Osteoblast (primary cell): ENCODE measurements at regions not wholly inside any gene's neighbourhood (a gene's known extent, or its start where the extent isn't known, plus 50 kb on each side); places are given as distances from the start of the nearest gene placed in this dataset.

Experiments used
- DNase-seq: peaks from one replicate; pipeline ENCODE4 v3.0.0; 2011; ENCODE audit warnings: low spot score, mixed read lengths; ENCODE audit not compliant: insufficient read length; ENCODE audit errors: missing footprints
- H2AFZ ChIP-seq: 2 replicates; pipeline ENCODE4 v1.6.0; 2011; ENCODE audit warnings: mild to moderate bottlenecking, low read length
- H3K27ac ChIP-seq: 2 replicates; pipeline ENCODE4 v1.5.1; 2011; ENCODE audit warnings: mild to moderate bottlenecking, low read depth, low read length, moderate library complexity
- H3K27me3 ChIP-seq: 2 replicates; pipeline ENCODE4 v1.6.0; 2012; ENCODE audit warnings: mild to moderate bottlenecking, control low read depth, inconsistent platforms, low read length, moderate library complexity; ENCODE audit not compliant: insufficient read depth
- H3K36me3 ChIP-seq: 2 replicates; pipeline ENCODE4 v1.5.1; 2011; ENCODE audit warnings: mild to moderate bottlenecking, low read length, control low read depth, moderate library complexity; ENCODE audit not compliant: insufficient read depth
- H3K4me1 ChIP-seq: 2 replicates; pipeline ENCODE4 v1.5.1; 2011; ENCODE audit warnings: mild to moderate bottlenecking, low read length, control low read depth, moderate library complexity; ENCODE audit not compliant: insufficient read depth
- H3K4me2 ChIP-seq: 2 replicates; pipeline ENCODE4 v1.6.0; 2011; ENCODE audit warnings: mild to moderate bottlenecking, low read length; ENCODE audit not compliant: insufficient read depth
- H3K4me3 ChIP-seq: fragments of 200-600 bp; sonication (generic); 3 replicates; pipeline ENCODE4 v1.5.1; 2012; ENCODE audit warnings: mild to moderate bottlenecking, low read length, inconsistent platforms; ENCODE audit not compliant: insufficient read depth
- H3K79me2 ChIP-seq: 2 replicates; pipeline ENCODE4 v1.6.0; 2012; ENCODE audit warnings: mild to moderate bottlenecking, low read length, control low read depth, inconsistent platforms; ENCODE audit not compliant: insufficient read depth
- H3K9me3 ChIP-seq: 2 replicates; pipeline ENCODE4 v1.5.1; 2011; ENCODE audit warnings: low read depth, low read length, control low read depth
- H4K20me1 ChIP-seq: 2 replicates; pipeline ENCODE4 v1.6.0; 2012; ENCODE audit warnings: mild to moderate bottlenecking, low read length, control low read depth; ENCODE audit not compliant: insufficient read depth
- TF ChIP-seq, protein P1 (sequence below): IDR thresholded peaks from 2 replicates; pipeline ENCODE4 v1.5.1; 2011; ENCODE audit warnings: mild to moderate bottlenecking, low read depth, low read length, moderate library complexity; ENCODE audit errors: extremely low read depth

DNA sequence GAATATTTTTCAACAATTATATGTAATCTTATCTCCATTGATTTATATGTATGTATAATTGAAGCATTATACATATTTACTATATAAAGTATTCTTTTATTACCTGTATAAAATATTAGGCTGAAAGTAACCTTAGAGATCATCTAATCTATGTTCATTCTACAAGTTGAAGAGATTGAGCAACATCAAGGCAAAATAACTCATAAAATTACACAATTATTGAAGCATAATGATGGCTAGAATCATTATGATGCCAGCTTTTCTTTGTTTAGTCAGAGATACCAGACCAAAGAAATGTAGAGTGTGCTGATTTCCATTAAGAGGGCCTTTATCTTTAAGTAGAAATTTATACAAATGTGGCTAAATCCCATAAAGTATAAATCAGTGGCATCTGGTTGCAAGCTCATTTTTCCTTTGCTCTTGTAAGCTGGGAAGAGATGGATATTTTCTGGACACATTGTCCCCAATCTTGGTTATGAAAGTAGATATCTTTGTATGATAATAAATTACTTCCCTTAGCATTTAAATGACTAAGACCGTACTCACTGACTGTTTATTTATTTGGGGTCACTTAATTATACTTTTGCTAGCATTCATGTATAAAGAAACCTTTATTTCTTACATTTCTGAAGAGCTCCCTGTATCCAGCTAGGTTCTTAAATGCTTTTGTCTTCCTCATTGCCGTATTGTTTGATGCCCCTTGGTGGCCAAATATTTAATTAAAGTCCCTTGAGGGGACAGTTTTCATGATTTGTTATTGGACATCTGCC lies 339.8 kb downstream of the PCDH7 start:
- no peaks in the 10 kb centered on the region for H3K9me3 ChIP-seq
- H3K4me2 ChIP-seq = no peak overlapping the region
- no peaks in the 10 kb centered on the region for H3K36me3 ChIP-seq
- H2AFZ ChIP-seq = no peak overlapping the region
- H3K4me1 ChIP-seq = no peaks in the 10 kb centered on the region
- no peak for DNase-seq
- H4K20me1 ChIP-seq = no peaks in the 10 kb centered on the region
- H3K27ac ChIP-seq = no peak overlapping the region
- no peaks in the 10 kb centered on the region for H3K79me2 ChIP-seq
- no peaks in the 10 kb centered on the region for H3K27me3 ChIP-seq
- H3K4me3 ChIP-seq = no peak overlapping the region
- TF ChIP-seq, protein P1, sequence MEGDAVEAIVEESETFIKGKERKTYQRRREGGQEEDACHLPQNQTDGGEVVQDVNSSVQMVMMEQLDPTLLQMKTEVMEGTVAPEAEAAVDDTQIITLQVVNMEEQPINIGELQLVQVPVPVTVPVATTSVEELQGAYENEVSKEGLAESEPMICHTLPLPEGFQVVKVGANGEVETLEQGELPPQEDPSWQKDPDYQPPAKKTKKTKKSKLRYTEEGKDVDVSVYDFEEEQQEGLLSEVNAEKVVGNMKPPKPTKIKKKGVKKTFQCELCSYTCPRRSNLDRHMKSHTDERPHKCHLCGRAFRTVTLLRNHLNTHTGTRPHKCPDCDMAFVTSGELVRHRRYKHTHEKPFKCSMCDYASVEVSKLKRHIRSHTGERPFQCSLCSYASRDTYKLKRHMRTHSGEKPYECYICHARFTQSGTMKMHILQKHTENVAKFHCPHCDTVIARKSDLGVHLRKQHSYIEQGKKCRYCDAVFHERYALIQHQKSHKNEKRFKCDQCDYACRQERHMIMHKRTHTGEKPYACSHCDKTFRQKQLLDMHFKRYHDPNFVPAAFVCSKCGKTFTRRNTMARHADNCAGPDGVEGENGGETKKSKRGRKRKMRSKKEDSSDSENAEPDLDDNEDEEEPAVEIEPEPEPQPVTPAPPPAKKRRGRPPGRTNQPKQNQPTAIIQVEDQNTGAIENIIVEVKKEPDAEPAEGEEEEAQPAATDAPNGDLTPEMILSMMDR = no peak

GRCh38 chr4:31065086-31065485 lies 344.9 kb downstream of the PCDH7 start:
- TF ChIP-seq, protein P1 = no peak
- Histone ChIP-seq H3K36me3 (no peaks in the 10 kb centered on the region), H3K27ac (no peak overlapping the region), H3K4me2 (no peak overlapping the region), H2AFZ (no peak overlapping the region), H3K27me3 (no peaks in the 10 kb centered on the region), H3K4me3 (no peak overlapping the region), H3K4me1 (no peaks in the 10 kb centered on the region), H3K9me3 (no peaks in the 10 kb centered on the region), H4K20me1 (no peaks in the 10 kb centered on the region), H3K79me2 (no peaks in the 10 kb centered on the region)
- DNase-seq = no peak

DNA sequence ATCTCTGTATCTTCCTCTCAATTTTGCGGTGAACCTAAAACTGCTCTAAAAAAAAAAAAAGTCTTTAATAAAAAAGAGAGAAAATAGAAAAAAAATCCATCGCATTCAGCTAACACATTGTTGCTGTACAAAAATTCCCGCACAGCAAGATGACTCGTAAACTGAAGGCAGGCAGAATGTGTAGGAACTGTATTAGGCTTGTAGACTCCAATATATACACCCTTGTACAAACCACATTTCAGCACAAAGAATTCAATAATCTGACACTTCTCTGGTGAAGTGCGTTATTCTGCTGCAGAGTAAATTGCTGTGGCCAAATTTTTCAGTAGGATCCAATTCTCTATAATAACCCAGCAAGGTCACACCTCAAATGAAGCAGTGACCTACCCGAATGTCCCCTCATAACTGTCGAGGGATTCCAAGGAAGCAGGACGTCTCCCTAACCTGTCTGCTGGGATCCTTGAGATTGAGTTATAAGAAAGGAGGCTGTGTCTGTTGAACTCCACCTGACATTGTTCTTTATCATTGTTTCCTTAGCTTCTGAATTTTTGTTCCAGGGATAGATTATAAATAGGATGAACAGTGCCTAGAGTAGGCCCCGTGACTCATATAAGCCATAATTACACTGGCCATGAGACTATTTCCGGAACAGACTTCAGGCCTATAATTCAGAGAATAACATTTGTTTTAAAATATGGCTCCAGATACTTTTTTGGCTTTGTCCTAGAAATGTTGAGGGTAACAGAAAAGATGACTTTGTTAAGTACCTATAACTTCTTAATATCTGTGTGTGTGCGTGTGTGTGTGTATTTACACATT lies 348.3 kb downstream of the PCDH7 start:
- Histone ChIP-seq H3K36me3 (no peaks in the 10 kb centered on the region), H3K4me1 (no peaks in the 10 kb centered on the region), H3K79me2 (no peaks in the 10 kb centered on the region), H3K9me3 (no peaks in the 10 kb centered on the region), H3K4me2 (no peak overlapping the region), H3K27ac (no peak overlapping the region), H2AFZ (no peak overlapping the region), H4K20me1 (no peaks in the 10 kb centered on the region), H3K27me3 (no peaks in the 10 kb centered on the region), H3K4me3 (no peak overlapping the region)
- DNase-seq = no peak
- TF ChIP-seq, protein P1 = no peak

DNA sequence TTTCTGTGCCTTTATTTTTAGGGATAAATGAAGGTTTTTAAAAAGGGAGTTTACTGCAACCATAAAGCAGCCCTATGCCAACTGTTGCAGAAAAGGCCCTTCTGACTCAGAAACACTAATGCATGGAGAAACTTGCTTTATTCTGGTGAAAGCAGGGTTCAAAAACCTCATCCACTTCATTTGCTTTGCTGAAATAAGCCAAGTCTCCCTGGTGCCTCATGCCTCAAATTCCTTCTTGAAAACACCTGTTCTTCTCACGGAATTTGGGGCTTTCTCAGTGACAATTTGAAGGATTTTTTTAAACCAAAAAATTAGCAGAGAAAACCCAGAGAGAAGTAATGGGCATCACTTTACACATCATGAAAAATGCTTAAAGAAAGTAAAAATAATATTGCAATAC lies 349.0 kb downstream of the PCDH7 start:
- H4K20me1 ChIP-seq = no peaks in the 10 kb centered on the region
- TF ChIP-seq, protein P1 = no peak
- no peaks in the 10 kb centered on the region for H3K36me3 ChIP-seq
- H3K4me3 ChIP-seq = no peak overlapping the region
- no peaks in the 10 kb centered on the region for H3K9me3 ChIP-seq
- H3K27ac ChIP-seq = no peak overlapping the region
- no peak overlapping the region for H3K4me2 ChIP-seq
- no peak overlapping the region for H2AFZ ChIP-seq
- H3K4me1 ChIP-seq = no peaks in the 10 kb centered on the region
- no peaks in the 10 kb centered on the region for H3K27me3 ChIP-seq
- no peaks in the 10 kb centered on the region for H3K79me2 ChIP-seq
- DNase-seq = no peak
